ENCODE measurements at regions not wholly inside any gene's neighbourhood (a gene's known extent, or its start where the extent isn't known, plus 50 kb on each side); places are given as distances from the start of the nearest gene placed in this dataset.

- TF ChIP-seq CTCF (IDR thresholded peaks at IDR 0.05; ENCODE audit: insufficient read depth, low read length) (no peak), GABPA (IDR thresholded peaks at IDR 0.05; ENCODE audit: low read depth) (no peak), POLR2AphosphoS5 (IDR thresholded peaks at IDR 0.05; ENCODE audit: low read depth) (no peak), SPI1 (IDR thresholded peaks at IDR 0.05; ENCODE audit: borderline replicate concordance, low read depth) (no peak)
- TF ChIP-seq, protein P1, sequence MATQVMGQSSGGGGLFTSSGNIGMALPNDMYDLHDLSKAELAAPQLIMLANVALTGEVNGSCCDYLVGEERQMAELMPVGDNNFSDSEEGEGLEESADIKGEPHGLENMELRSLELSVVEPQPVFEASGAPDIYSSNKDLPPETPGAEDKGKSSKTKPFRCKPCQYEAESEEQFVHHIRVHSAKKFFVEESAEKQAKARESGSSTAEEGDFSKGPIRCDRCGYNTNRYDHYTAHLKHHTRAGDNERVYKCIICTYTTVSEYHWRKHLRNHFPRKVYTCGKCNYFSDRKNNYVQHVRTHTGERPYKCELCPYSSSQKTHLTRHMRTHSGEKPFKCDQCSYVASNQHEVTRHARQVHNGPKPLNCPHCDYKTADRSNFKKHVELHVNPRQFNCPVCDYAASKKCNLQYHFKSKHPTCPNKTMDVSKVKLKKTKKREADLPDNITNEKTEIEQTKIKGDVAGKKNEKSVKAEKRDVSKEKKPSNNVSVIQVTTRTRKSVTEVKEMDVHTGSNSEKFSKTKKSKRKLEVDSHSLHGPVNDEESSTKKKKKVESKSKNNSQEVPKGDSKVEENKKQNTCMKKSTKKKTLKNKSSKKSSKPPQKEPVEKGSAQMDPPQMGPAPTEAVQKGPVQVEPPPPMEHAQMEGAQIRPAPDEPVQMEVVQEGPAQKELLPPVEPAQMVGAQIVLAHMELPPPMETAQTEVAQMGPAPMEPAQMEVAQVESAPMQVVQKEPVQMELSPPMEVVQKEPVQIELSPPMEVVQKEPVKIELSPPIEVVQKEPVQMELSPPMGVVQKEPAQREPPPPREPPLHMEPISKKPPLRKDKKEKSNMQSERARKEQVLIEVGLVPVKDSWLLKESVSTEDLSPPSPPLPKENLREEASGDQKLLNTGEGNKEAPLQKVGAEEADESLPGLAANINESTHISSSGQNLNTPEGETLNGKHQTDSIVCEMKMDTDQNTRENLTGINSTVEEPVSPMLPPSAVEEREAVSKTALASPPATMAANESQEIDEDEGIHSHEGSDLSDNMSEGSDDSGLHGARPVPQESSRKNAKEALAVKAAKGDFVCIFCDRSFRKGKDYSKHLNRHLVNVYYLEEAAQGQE (IDR thresholded peaks at IDR 0.05; ENCODE audit: insufficient replicate concordance, low read depth), result no peak
Measured at GRCh38 chr1:106843518-106843917, 213.0 kb upstream of the PRMT6 start.
